ENCODE measurements at regions not wholly inside any gene's neighbourhood (a gene's known extent, or its start where the extent isn't known, plus 50 kb on each side); places are given as distances from the start of the nearest gene placed in this dataset.

- no peaks in the 10 kb centered on the region for H3K79me2 ChIP-seq (ENCODE audit: insufficient read depth, low read length)
- no peaks in the 10 kb centered on the region for H3K9me3 ChIP-seq (ENCODE audit: insufficient read depth, low read length)
- no peak overlapping the region for H3K9ac ChIP-seq (ENCODE audit: low read length)
- H3F3A ChIP-seq (ENCODE audit: insufficient read depth) = peaks cover 13% of the 10 kb centered on the region
- H3K4me2 ChIP-seq (ENCODE audit: low read depth, low read length, poor library complexity, severe bottlenecking) = no peak overlapping the region
- no peak overlapping the region for H3K27ac ChIP-seq (ENCODE audit: low read depth, low read length)
- no peak overlapping the region for H2AFZ ChIP-seq (ENCODE audit: low read depth, low read length, severe bottlenecking)
- no peak overlapping the region for H3K4me3 ChIP-seq (ENCODE audit: insufficient read depth, low read length, poor library complexity, severe bottlenecking)
- no peaks in the 10 kb centered on the region for H3K27me3 ChIP-seq (ENCODE audit: low read length)
- no peaks in the 10 kb centered on the region for H3K9me2 ChIP-seq (replicated peaks; ENCODE audit: insufficient read depth, low read length)
- no peaks in the 10 kb centered on the region for H3K36me3 ChIP-seq (ENCODE audit: low read length)
- no peaks in the 10 kb centered on the region for H4K20me1 ChIP-seq (ENCODE audit: low read depth, low read length)
- TF ChIP-seq, protein P1, sequence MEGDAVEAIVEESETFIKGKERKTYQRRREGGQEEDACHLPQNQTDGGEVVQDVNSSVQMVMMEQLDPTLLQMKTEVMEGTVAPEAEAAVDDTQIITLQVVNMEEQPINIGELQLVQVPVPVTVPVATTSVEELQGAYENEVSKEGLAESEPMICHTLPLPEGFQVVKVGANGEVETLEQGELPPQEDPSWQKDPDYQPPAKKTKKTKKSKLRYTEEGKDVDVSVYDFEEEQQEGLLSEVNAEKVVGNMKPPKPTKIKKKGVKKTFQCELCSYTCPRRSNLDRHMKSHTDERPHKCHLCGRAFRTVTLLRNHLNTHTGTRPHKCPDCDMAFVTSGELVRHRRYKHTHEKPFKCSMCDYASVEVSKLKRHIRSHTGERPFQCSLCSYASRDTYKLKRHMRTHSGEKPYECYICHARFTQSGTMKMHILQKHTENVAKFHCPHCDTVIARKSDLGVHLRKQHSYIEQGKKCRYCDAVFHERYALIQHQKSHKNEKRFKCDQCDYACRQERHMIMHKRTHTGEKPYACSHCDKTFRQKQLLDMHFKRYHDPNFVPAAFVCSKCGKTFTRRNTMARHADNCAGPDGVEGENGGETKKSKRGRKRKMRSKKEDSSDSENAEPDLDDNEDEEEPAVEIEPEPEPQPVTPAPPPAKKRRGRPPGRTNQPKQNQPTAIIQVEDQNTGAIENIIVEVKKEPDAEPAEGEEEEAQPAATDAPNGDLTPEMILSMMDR (IDR thresholded peaks at IDR 0.05; ENCODE audit: insufficient read depth, low read length, poor library complexity, severe bottlenecking) = no peak
- TF ChIP-seq EZH2phosphoT487 (conservative IDR thresholded peaks at IDR 0.05; ENCODE audit: low read length) = no peak
These were observed 249.1 kb downstream of the QKI start for GRCh38 chr6:163663575-163663974.

DNA sequence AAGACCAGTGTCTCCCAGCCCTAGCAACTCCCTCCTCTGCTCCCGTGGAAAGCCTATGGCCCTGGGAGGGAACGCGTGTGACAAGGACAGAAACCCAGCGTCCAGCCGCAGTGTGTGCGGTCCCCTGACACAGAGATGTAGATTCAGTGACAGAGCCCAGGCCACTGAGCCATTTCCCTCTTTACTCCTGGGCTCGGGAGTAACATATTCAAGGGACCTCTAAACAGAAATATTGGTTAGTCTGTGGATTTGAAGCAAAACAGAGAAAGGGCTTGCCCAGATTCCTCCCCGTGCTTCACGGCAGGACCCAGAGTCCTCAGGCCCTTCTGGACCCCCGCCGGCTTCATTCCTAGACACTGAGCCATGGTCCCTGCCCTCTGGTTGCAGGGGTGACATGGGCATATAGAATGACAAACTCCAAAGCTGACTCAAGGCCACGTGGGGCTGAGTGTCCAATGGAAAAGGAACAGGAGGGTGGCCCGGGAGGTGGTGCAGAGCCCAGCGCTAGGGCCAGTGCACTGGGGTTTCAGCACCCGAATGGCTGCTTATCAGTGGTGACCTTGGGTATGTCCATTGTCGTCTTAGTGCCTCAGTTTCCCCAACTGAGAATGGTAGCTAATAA lies 248.2 kb downstream of the QKI start:
- no peak overlapping the region for H3K9ac ChIP-seq (ENCODE audit: low read length)
- no peaks in the 10 kb centered on the region for H3K36me3 ChIP-seq (ENCODE audit: low read length)
- no peak overlapping the region for H3K4me3 ChIP-seq (ENCODE audit: insufficient read depth, low read length, poor library complexity, severe bottlenecking)
- H2AFZ ChIP-seq (ENCODE audit: low read depth, low read length, severe bottlenecking) = no peak overlapping the region
- no peaks in the 10 kb centered on the region for H3K27me3 ChIP-seq (ENCODE audit: low read length)
- H3K79me2 ChIP-seq (ENCODE audit: insufficient read depth, low read length) = no peaks in the 10 kb centered on the region
- H4K20me1 ChIP-seq (ENCODE audit: low read depth, low read length) = no peaks in the 10 kb centered on the region
- H3K4me2 ChIP-seq (ENCODE audit: low read depth, low read length, poor library complexity, severe bottlenecking) = no peak overlapping the region
- TF ChIP-seq EZH2phosphoT487 (conservative IDR thresholded peaks at IDR 0.05; ENCODE audit: low read length) = no peak
- TF ChIP-seq, protein P1 (IDR thresholded peaks at IDR 0.05; ENCODE audit: insufficient read depth, low read length, poor library complexity, severe bottlenecking) = no peak
- no peak overlapping the region for H3K27ac ChIP-seq (ENCODE audit: low read depth, low read length)
- H3K9me3 ChIP-seq (ENCODE audit: insufficient read depth, low read length) = no peaks in the 10 kb centered on the region
- no peaks in the 10 kb centered on the region for H3K9me2 ChIP-seq (replicated peaks; ENCODE audit: insufficient read depth, low read length)
- H3F3A ChIP-seq (ENCODE audit: insufficient read depth) = 0 out of 2 replicates have a peak, but pooled peaks cover 5% of the 10 kb centered on the region

- no peaks in the 10 kb centered on the region for H3K36me3 ChIP-seq (ENCODE audit: low read length)
- H3K4me2 ChIP-seq (ENCODE audit: low read depth, low read length, poor library complexity, severe bottlenecking) = no peak overlapping the region
- H3F3A ChIP-seq (ENCODE audit: insufficient read depth) = no peaks in the 10 kb centered on the region
- TF ChIP-seq, protein P1 (IDR thresholded peaks at IDR 0.05; ENCODE audit: insufficient read depth, low read length, poor library complexity, severe bottlenecking) = no peak
- no peak for TF ChIP-seq EZH2phosphoT487 (conservative IDR thresholded peaks at IDR 0.05; ENCODE audit: low read length)
- H3K9me3 ChIP-seq (ENCODE audit: insufficient read depth, low read length) = no peaks in the 10 kb centered on the region
- no peaks in the 10 kb centered on the region for H4K20me1 ChIP-seq (ENCODE audit: low read depth, low read length)
- no peaks in the 10 kb centered on the region for H3K9me2 ChIP-seq (replicated peaks; ENCODE audit: insufficient read depth, low read length)
- H2AFZ ChIP-seq (ENCODE audit: low read depth, low read length, severe bottlenecking) = no peak overlapping the region
- no peak overlapping the region for H3K4me3 ChIP-seq (ENCODE audit: insufficient read depth, low read length, poor library complexity, severe bottlenecking)
- H3K27ac ChIP-seq (ENCODE audit: low read depth, low read length) = no peak overlapping the region
- H3K27me3 ChIP-seq (ENCODE audit: low read length) = no peaks in the 10 kb centered on the region
- H3K9ac ChIP-seq (ENCODE audit: low read length) = no peak overlapping the region
- H3K79me2 ChIP-seq (ENCODE audit: insufficient read depth, low read length) = no peaks in the 10 kb centered on the region
These were observed 246.8 kb downstream of the QKI start for GRCh38 chr6:163661272-163661671.
